Stomach (tissue), 8 donors: ENCODE measurements at regions not wholly inside any gene's neighbourhood (a gene's known extent, or its start where the extent isn't known, plus 50 kb on each side); places are given as distances from the start of the nearest gene placed in this dataset.
A peak's percentile ranks its signal among the peaks of the same experiment; 100 is the strongest.

Experiments
- DNase-seq, 2 donors: peaks; one replicate each; pipeline versions ENCODE4 v3.0.0 to v3.0.0-alpha.2; 2013 to 2019
- H3K27ac ChIP-seq, 5 donors: fragments of 200-600 bp in 4 of 5; sonication (generic) in 4 of 5; one replicate each; pipeline ENCODE4 v1.5.1; 2013 to 2019; ENCODE audit warnings: mild to moderate bottlenecking in 1 of 5, moderate library complexity in 1 of 5
- H3K27me3 ChIP-seq, 3 donors: fragments of 200-600 bp; sonication (generic); one replicate each; pipeline ENCODE4 v1.5.1; 2017 to 2019; ENCODE audit warnings: mixed run types in 1 of 3
- H3K36me3 ChIP-seq, 4 donors: fragments of 200-600 bp; sonication (generic); 1 replicate in 3 of 4; 2 replicates in 1 of 4; pipeline ENCODE4 v1.5.1; 2016 to 2019
- H3K4me1 ChIP-seq, 4 donors: fragments of 200-600 bp; sonication (generic); one replicate each; pipeline ENCODE4 v1.5.1; 2016 to 2019
- H3K4me3 ChIP-seq, 4 donors: fragments of 200-600 bp; sonication (generic) in 3 of 4; one replicate each; pipeline ENCODE4 v1.5.1; 2016 to 2019; ENCODE audit warnings: mild to moderate bottlenecking in 1 of 4
- H3K9me3 ChIP-seq, 4 donors: fragments of 200-600 bp; sonication (generic); one replicate each; pipeline ENCODE4 v1.5.1; 2016 to 2019
- EP300 ChIP-seq: sonication (generic); formaldehyde crosslinking; IDR thresholded peaks from one replicate; pipeline ENCODE4 v1.6.1; 2017; ENCODE audit warnings: antibody characterized with exemption
- POLR2A ChIP-seq, 4 donors: fragments of 450-650 bp; IDR thresholded peaks; one replicate each; pipeline ENCODE4 v1.6.1; 2016; ENCODE audit warnings: antibody characterized with exemption in 4 of 4, control low read depth in 2 of 4, mild to moderate bottlenecking in 1 of 4, moderate library complexity in 1 of 4
- POLR2AphosphoS5 ChIP-seq, 3 donors: sonication (generic); formaldehyde crosslinking; IDR thresholded peaks; one replicate each; pipeline ENCODE4 v1.6.1; 2016; ENCODE audit warnings: antibody characterized with exemption in 3 of 3
- WGBS, 5 donors: extraction: QIAGEN DNeasy Blood & Tissue Kit in 3 of 5; methylation state at CpG; one replicate each; pipeline versions ENCODE4 v1.1.5 to v1.1.7; 2013 to 2018; 5-methylcytosine and 5-hydroxymethylcytosine counted together
- intact Hi-C: fragments of 100-400 bp; cut with DNase I; formaldehyde crosslinking; loops from one replicate; pipeline ENCODE4 v1.15.1; 2023; ENCODE audit warnings: low total_unique reads
- TF ChIP-seq, protein P1 (sequence below), 7 experiments: fragments of 450-650 bp in 4 of 7; fragments of 200-600 bp in 3 of 7; sonication (generic) in 3 of 7; IDR thresholded peaks; one replicate each; pipeline ENCODE4 v1.5.1; 2016 to 2019; ENCODE audit warnings: antibody characterized with exemption in 7 of 7, control low read depth in 2 of 7, mild to moderate bottlenecking in 1 of 7
- donor health status: healthy with polysubstance abuse.
- donor health status: Bipolar disorder and iron deficiency.
- donor health status: healthy.

DNA sequence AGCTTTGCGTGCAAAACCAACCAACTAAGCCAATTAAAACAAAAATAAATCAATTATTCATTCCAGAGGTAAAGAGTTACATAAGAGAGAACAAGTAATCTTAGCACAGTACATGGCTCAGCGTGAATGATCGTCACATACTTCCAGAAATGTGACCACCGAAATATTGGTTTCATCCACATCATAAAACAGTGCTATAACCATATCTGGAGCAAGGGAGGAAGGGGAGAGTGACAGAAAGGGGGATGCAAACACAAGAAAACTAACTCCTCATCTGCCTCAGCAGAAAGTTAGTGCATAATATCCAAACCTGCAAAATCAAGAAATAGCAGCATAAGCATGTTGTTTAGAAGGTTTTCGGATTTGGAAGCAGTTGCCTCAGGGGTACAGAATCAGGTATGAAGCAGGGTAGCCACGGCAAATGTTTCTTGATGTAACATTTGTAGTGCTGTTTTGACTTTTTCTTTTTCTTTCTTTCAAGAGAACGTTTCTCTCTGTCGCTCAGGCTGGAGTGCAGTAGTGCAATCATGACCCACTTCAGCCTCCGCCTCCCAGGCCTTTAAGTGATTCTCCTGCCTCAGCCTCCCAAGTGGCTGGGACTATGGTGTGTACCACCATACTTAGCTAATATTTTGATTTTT is 93.9 kb upstream of the EGLN3 start:
- 72 to 94% (median 93%) methylated on average over 4 to 9 of the region's 9 CpGs for WGBS, 5 donors
- Histone ChIP-seq H3K27me3 (no peaks in the 10 kb centered on the region), H3K4me1 (no peaks in the 10 kb centered on the region), H3K9me3 (no peaks in the 10 kb centered on the region), H3K4me3 (no peak overlapping the region), H3K27ac (no peak overlapping the region), H3K36me3 (no peaks in the 10 kb centered on the region)
- TF ChIP-seq, protein P1, sequence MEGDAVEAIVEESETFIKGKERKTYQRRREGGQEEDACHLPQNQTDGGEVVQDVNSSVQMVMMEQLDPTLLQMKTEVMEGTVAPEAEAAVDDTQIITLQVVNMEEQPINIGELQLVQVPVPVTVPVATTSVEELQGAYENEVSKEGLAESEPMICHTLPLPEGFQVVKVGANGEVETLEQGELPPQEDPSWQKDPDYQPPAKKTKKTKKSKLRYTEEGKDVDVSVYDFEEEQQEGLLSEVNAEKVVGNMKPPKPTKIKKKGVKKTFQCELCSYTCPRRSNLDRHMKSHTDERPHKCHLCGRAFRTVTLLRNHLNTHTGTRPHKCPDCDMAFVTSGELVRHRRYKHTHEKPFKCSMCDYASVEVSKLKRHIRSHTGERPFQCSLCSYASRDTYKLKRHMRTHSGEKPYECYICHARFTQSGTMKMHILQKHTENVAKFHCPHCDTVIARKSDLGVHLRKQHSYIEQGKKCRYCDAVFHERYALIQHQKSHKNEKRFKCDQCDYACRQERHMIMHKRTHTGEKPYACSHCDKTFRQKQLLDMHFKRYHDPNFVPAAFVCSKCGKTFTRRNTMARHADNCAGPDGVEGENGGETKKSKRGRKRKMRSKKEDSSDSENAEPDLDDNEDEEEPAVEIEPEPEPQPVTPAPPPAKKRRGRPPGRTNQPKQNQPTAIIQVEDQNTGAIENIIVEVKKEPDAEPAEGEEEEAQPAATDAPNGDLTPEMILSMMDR (IDR thresholded peaks at IDR 0.05): no peak
- TF ChIP-seq POLR2AphosphoS5 (IDR thresholded peaks at IDR 0.05): no peak
- no peak for TF ChIP-seq POLR2A (IDR thresholded peaks at IDR 0.05)
- no peak for TF ChIP-seq EP300
- no peak for DNase-seq
- intact Hi-C loops: no loop called here

DNA sequence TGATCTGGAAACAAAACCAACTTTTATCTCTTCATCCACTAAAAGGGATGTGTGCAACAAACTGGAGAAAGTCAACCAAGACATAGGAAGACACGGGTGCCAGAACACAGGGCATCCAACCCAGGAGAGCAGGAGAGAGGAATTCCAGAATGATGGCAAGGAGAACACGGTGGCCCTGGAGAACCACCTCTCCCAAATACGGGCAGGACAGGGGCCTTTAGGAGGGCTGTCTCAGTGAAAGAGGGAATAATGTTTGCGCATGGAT is 93.4 kb upstream of the EGLN3 start:
- Histone ChIP-seq H3K4me1 (no peaks in the 10 kb centered on the region), H3K27ac (no peak overlapping the region), H3K36me3 (no peaks in the 10 kb centered on the region), H3K4me3 (no peak overlapping the region), H3K9me3 (no peaks in the 10 kb centered on the region), H3K27me3 (no peaks in the 10 kb centered on the region)
- 94 to 96% (median 95%) methylated on average over 4 of the region's 4 CpGs for WGBS, 5 donors
- intact Hi-C loops: no loop called here
- TF ChIP-seq EP300 (no peak), POLR2AphosphoS5 (IDR thresholded peaks at IDR 0.05) (no peak), POLR2A (IDR thresholded peaks at IDR 0.05) (no peak)
- TF ChIP-seq, protein P1 (IDR thresholded peaks at IDR 0.05): no peak
- no peak for DNase-seq

DNA sequence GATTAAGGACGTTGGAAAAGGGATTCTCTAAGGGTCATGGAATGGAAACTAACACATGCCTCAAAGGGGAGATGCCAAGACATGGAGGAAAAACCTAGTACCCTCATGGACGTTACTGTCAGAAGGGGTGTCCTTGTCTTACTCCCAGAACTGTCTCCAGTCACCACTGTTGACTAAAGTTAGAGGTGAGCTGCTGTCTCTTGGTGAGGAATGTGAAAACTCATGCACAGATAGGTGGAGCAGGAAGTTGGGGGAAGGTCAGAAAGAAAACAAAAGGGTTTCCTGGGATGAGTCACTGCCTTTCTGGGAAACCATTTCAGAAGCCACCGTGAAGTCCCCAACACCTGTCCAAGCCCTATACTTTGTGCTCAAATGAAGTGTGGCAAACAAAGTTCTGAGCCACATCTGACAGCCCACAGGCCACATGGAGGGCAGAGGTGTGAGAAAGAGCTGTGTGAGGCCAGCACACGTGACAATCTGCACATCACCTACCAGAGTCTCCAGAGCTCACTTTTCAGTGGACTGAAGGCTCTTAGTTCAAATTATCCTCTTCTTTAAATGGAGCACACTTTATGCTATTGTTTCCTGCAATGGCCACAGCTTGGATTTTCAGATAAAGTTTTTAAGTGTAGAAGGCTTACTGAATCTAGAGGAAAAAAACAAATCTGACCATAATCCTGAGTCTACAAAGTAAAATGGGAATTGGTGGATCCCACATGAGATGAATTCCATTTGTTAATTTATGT is 92.9 kb upstream of the EGLN3 start:
- peak in 1 of 2 donors; percentile 65 for DNase-seq
- Histone ChIP-seq H3K36me3 (no peaks in the 10 kb centered on the region), H3K9me3 (no peaks in the 10 kb centered on the region), H3K27me3 (no peaks in the 10 kb centered on the region), H3K4me3 (no peak overlapping the region), H3K27ac (peak overlapping the region in 1 of 5 donors; percentile 45), H3K4me1 (peaks cover 0 to 3% (median 0%) of the 10 kb centered on the region in 4 donors)
- 41 to 55% (median 45%) methylated on average over 4 of the region's 4 CpGs for WGBS, 5 donors
- intact Hi-C loops: no loop called here
- TF ChIP-seq, protein P1 (IDR thresholded peaks at IDR 0.05): no peak
- TF ChIP-seq EP300 (no peak), POLR2A (IDR thresholded peaks at IDR 0.05) (no peak), POLR2AphosphoS5 (IDR thresholded peaks at IDR 0.05) (no peak)

DNA sequence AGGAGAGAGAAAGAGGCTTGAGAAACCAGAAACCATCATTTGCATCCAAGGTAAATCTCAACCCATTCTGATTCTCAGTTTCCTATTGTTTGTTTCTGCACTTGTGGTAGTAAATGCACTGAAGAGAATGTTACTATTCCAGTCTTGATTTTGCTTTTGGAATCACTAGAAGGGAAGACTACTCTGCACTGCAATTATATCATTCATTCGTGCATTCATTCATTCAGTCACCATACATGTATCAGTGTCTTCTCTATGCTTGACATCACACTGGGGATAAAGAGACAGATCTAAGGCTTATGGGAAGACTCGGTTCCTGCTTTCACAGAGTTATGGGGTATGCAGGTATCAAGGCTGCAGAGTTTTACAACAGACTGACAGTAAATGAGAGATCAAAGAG is 90.3 kb upstream of the EGLN3 start:
- no peak for TF ChIP-seq EP300
- TF ChIP-seq, protein P1 (IDR thresholded peaks at IDR 0.05): no peak
- TF ChIP-seq POLR2A (IDR thresholded peaks at IDR 0.05): no peak
- no peak for TF ChIP-seq POLR2AphosphoS5 (IDR thresholded peaks at IDR 0.05)
- Histone ChIP-seq H3K27me3 (no peaks in the 10 kb centered on the region), H3K36me3 (no peaks in the 10 kb centered on the region), H3K4me1 (peaks cover 0 to 9% (median under 1%) of the 10 kb centered on the region in 4 donors), H3K27ac (no peak overlapping the region), H3K4me3 (no peak overlapping the region), H3K9me3 (no peaks in the 10 kb centered on the region)
- no peak for DNase-seq
- intact Hi-C loops: no loop called here
- WGBS, 5 donors: 89 to 96% (median 91%) methylated on average over 2 of the region's 2 CpGs
